Suprapubic skin (tissue), 4 donors: ENCODE measurements at regions not wholly inside any gene's neighbourhood (a gene's known extent, or its start where the extent isn't known, plus 50 kb on each side); places are given as distances from the start of the nearest gene placed in this dataset.

Source experiments
- POLR2A ChIP-seq, 2 donors: fragments of 450-650 bp; IDR thresholded peaks; one replicate each; pipeline ENCODE4 v1.6.1; 2017; ENCODE audit warnings: antibody characterized with exemption in 2 of 2, mild to moderate bottlenecking in 2 of 2, moderate library complexity in 2 of 2
- POLR2AphosphoS5 ChIP-seq, 3 donors: sonication (generic); formaldehyde crosslinking; IDR thresholded peaks; one replicate each; pipeline ENCODE4 v1.6.1; 2017; ENCODE audit warnings: antibody characterized with exemption in 3 of 3
- TF ChIP-seq, protein P1 (sequence below), 2 donors: fragments of 200-600 bp in 1 of 2; fragments of 450-650 bp in 1 of 2; sonication (generic) in 1 of 2; IDR thresholded peaks; one replicate each; pipeline ENCODE4 v1.5.1; 2016 to 2019; ENCODE audit warnings: antibody characterized with exemption in 2 of 2, mild to moderate bottlenecking in 1 of 2, moderate library complexity in 1 of 2

DNA sequence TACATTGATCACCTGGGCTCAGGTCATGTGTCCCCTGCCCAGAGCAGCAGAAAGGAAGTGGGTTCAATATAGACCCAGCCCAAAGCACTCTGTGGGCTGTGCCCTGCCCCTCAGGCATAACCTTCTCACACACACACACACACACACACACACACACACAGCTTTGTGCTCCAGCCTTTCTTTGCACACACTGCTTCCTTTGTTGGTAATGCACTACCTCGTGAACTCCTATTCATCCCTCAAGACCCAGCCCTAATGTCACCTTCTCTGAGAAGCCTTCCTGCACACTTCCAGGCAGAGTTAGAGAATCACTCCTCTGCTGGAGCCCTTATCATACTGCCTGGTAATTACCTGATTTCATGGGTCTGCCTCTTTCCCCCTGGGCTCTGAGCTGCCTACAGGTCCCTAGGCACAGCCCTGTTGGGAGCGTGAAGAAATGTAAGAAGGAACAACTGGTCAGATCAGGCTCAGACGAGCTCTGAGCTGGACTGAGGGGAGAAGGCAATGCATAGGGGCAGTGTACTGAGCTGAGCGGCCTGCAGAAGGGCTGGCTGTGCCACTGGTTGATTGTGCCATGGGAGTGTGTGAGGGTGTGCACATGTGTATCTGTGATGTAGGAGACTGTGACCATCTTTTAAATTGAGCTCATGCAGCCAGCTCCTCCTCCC is 210.3 kb downstream of the GLI2 start:
- TF ChIP-seq, protein P1, sequence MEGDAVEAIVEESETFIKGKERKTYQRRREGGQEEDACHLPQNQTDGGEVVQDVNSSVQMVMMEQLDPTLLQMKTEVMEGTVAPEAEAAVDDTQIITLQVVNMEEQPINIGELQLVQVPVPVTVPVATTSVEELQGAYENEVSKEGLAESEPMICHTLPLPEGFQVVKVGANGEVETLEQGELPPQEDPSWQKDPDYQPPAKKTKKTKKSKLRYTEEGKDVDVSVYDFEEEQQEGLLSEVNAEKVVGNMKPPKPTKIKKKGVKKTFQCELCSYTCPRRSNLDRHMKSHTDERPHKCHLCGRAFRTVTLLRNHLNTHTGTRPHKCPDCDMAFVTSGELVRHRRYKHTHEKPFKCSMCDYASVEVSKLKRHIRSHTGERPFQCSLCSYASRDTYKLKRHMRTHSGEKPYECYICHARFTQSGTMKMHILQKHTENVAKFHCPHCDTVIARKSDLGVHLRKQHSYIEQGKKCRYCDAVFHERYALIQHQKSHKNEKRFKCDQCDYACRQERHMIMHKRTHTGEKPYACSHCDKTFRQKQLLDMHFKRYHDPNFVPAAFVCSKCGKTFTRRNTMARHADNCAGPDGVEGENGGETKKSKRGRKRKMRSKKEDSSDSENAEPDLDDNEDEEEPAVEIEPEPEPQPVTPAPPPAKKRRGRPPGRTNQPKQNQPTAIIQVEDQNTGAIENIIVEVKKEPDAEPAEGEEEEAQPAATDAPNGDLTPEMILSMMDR (IDR thresholded peaks at IDR 0.05): no peak
- TF ChIP-seq POLR2AphosphoS5 (IDR thresholded peaks at IDR 0.05) (no peak), POLR2A (IDR thresholded peaks at IDR 0.05) (no peak)
